SK-N-SH treated with all-trans-retinoic acid at 6 μM for 48 hours (cell line): ENCODE measurements at regions not wholly inside any gene's neighbourhood (a gene's known extent, or its start where the extent isn't known, plus 50 kb on each side); places are given as distances from the start of the nearest gene placed in this dataset.

ENCODE experiments used
- ATAC-seq: fragments of 200-7000 bp; cut with Tn5 transposase; 3 replicates; pipeline ENCODE4 v1.9.1; 2020; ENCODE audit warnings: mild to moderate bottlenecking, moderate library complexity
- ARNTL ChIP-seq: fragments of 450-650 bp; formaldehyde crosslinking; IDR thresholded peaks from 2 replicates; pipeline ENCODE4 v1.5.0; 2020; ENCODE audit warnings: low read depth, mild to moderate bottlenecking, moderate library complexity, borderline replicate concordance
- BACH2 ChIP-seq: fragments of 250-450 bp; sonication (Bioruptor Pico); IDR thresholded peaks from 2 replicates; pipeline ENCODE4 v1.9.0; 2021; ENCODE audit warnings: mild to moderate bottlenecking, borderline replicate concordance
- CSDC2 ChIP-seq: fragments of 250-450 bp; sonication (Bioruptor Pico); IDR thresholded peaks from 2 replicates; pipeline ENCODE4 v1.5.0; 2020; ENCODE audit warnings: mild to moderate bottlenecking, moderate library complexity
- ESRRG ChIP-seq: fragments of 250-450 bp; sonication (Bioruptor Pico); IDR thresholded peaks from 2 replicates; pipeline ENCODE4 v1.6.1; 2021; ENCODE audit warnings: mild to moderate bottlenecking
- GLIS3 ChIP-seq: fragments of 250-450 bp; sonication (Bioruptor Pico); IDR thresholded peaks from 2 replicates; pipeline ENCODE4 v1.5.0; 2020; ENCODE audit warnings: mild to moderate bottlenecking, moderate library complexity
- ISL1 ChIP-seq: fragments of 250-450 bp; sonication (Bioruptor Pico); IDR thresholded peaks from 2 replicates; pipeline ENCODE4 v2.1.2; 2022; ENCODE audit warnings: mild to moderate bottlenecking, moderate library complexity
- POU6F1 ChIP-seq: fragments of 250-450 bp; sonication (Bioruptor Pico); IDR thresholded peaks from 2 replicates; pipeline ENCODE4 v1.8.0; 2021; ENCODE audit warnings: low read depth, mild to moderate bottlenecking, moderate library complexity, borderline replicate concordance
- PPARA ChIP-seq: fragments of 250-450 bp; sonication (Bioruptor Pico); IDR thresholded peaks from 2 replicates; pipeline ENCODE4 v1.5.0; 2020; ENCODE audit warnings: mild to moderate bottlenecking, borderline replicate concordance
- SNAI2 ChIP-seq: fragments of 250-450 bp; sonication (Bioruptor Pico); IDR thresholded peaks from 2 replicates; pipeline ENCODE4 v1.5.0; 2020; ENCODE audit warnings: mild to moderate bottlenecking, moderate library complexity
- TCF4 ChIP-seq: fragments of 250-450 bp; sonication (Bioruptor Pico); IDR thresholded peaks from 2 replicates; pipeline ENCODE4 v1.8.0; 2021; ENCODE audit warnings: mild to moderate bottlenecking, moderate library complexity, borderline replicate concordance
- ZC3H10 ChIP-seq: fragments of 250-450 bp; sonication (Bioruptor Pico); IDR thresholded peaks from 2 replicates; pipeline ENCODE4 v1.5.1; 2021; ENCODE audit warnings: mild to moderate bottlenecking, moderate library complexity
- ZFP3 ChIP-seq: fragments of 250-450 bp; sonication (Bioruptor Pico); IDR thresholded peaks from 2 replicates; pipeline ENCODE4 v1.5.0; 2020; ENCODE audit warnings: mild to moderate bottlenecking, moderate library complexity
- ZFP30 ChIP-seq: fragments of 450-650 bp; formaldehyde crosslinking; IDR thresholded peaks from 2 replicates; pipeline ENCODE4 v1.5.0; 2022; ENCODE audit warnings: mild to moderate bottlenecking, moderate library complexity
- ZNF8 ChIP-seq: fragments of 450-650 bp; formaldehyde crosslinking; IDR thresholded peaks from 2 replicates; pipeline ENCODE4 v1.5.0; 2020; ENCODE audit warnings: mild to moderate bottlenecking, moderate library complexity
- TF ChIP-seq, protein P1 (sequence below): fragments of 250-450 bp; sonication (Bioruptor Pico); IDR thresholded peaks from 2 replicates; pipeline ENCODE4 v1.5.0; 2020; ENCODE audit warnings: mild to moderate bottlenecking, moderate library complexity
- TF ChIP-seq, protein P2 (sequence below): fragments of 250-450 bp; sonication (Bioruptor Pico); IDR thresholded peaks from 2 replicates; pipeline ENCODE4 v1.5.1; 2020; ENCODE audit warnings: low read depth, mild to moderate bottlenecking, moderate library complexity
- TF ChIP-seq, protein P3 (sequence below): fragments of 250-450 bp; sonication (Bioruptor Pico); IDR thresholded peaks from 2 replicates; pipeline ENCODE4 v1.5.1; 2021; ENCODE audit warnings: mild to moderate bottlenecking, moderate library complexity

DNA sequence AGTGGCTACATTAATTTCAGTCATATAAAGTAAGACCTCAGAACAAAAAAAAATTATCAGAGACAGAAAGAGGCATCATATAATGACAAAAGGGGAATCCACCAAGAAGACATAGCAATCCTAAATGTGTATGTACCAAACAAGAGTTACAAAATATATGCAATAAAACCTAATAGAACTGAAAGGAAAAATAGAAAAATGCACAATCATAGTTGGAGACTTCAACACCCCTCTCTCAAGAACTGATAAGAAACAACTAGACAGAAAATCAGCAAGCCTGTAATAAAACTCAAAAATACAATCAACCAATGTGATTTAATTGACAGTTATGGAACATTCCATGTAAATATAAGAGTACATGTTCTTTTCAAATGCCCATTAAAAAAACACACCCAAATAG is 61.3 kb upstream of the C16orf82 start:
- no peak for ATAC-seq
- TF ChIP-seq ZFP3 (CRISPR knock-in tag) (no peak), PPARA (no peak), ISL1 (CRISPR knock-in tag) (no peak), ZNF8 (no peak), ESRRG (CRISPR knock-in tag) (no peak), ZFP30 (CRISPR knock-in tag) (no peak), BACH2 (CRISPR knock-in tag) (no peak), ZC3H10 (CRISPR knock-in tag) (no peak), GLIS3 (no peak), TCF4 (CRISPR knock-in tag) (no peak), SNAI2 (CRISPR knock-in tag) (no peak), POU6F1 (CRISPR knock-in tag) (no peak), ARNTL (CRISPR knock-in tag) (no peak), CSDC2 (CRISPR knock-in tag) (no peak)
- TF ChIP-seq, protein P1, sequence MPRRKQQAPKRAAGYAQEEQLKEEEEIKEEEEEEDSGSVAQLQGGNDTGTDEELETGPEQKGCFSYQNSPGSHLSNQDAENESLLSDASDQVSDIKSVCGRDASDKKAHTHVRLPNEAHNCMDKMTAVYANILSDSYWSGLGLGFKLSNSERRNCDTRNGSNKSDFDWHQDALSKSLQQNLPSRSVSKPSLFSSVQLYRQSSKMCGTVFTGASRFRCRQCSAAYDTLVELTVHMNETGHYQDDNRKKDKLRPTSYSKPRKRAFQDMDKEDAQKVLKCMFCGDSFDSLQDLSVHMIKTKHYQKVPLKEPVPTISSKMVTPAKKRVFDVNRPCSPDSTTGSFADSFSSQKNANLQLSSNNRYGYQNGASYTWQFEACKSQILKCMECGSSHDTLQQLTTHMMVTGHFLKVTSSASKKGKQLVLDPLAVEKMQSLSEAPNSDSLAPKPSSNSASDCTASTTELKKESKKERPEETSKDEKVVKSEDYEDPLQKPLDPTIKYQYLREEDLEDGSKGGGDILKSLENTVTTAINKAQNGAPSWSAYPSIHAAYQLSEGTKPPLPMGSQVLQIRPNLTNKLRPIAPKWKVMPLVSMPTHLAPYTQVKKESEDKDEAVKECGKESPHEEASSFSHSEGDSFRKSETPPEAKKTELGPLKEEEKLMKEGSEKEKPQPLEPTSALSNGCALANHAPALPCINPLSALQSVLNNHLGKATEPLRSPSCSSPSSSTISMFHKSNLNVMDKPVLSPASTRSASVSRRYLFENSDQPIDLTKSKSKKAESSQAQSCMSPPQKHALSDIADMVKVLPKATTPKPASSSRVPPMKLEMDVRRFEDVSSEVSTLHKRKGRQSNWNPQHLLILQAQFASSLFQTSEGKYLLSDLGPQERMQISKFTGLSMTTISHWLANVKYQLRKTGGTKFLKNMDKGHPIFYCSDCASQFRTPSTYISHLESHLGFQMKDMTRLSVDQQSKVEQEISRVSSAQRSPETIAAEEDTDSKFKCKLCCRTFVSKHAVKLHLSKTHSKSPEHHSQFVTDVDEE (CRISPR knock-in tag), result no peak
- TF ChIP-seq, protein P2, sequence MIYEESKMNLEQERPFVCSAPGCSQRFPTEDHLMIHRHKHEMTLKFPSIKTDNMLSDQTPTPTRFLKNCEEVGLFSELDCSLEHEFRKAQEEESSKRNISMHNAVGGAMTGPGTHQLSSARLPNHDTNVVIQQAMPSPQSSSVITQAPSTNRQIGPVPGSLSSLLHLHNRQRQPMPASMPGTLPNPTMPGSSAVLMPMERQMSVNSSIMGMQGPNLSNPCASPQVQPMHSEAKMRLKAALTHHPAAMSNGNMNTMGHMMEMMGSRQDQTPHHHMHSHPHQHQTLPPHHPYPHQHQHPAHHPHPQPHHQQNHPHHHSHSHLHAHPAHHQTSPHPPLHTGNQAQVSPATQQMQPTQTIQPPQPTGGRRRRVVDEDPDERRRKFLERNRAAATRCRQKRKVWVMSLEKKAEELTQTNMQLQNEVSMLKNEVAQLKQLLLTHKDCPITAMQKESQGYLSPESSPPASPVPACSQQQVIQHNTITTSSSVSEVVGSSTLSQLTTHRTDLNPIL (CRISPR knock-in tag), result no peak
- TF ChIP-seq, protein P3, sequence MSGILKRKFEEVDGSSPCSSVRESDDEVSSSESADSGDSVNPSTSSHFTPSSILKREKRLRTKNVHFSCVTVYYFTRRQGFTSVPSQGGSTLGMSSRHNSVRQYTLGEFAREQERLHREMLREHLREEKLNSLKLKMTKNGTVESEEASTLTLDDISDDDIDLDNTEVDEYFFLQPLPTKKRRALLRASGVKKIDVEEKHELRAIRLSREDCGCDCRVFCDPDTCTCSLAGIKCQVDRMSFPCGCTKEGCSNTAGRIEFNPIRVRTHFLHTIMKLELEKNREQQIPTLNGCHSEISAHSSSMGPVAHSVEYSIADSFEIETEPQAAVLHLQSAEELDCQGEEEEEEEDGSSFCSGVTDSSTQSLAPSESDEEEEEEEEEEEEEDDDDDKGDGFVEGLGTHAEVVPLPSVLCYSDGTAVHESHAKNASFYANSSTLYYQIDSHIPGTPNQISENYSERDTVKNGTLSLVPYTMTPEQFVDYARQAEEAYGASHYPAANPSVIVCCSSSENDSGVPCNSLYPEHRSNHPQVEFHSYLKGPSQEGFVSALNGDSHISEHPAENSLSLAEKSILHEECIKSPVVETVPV (CRISPR knock-in tag), result no peak
- TF ChIP-seq, all 23 proteins: peak for 0
